Endothelial cell of umbilical vein (primary cell): ENCODE measurements at regions not wholly inside any gene's neighbourhood (a gene's known extent, or its start where the extent isn't known, plus 50 kb on each side); places are given as distances from the start of the nearest gene placed in this dataset.

Experiments used
- BruUV-seq: library from RNA; stranded (reverse); fragments of 400-500 nt; replicated peaks from 2 replicates; lab custom pipeline; 2021; lab: Mats Ljungman, UMichigan
- CTCF ChIA-PET: fragments of 300-600, 350-600 bp; sonication (Branson Sonifier 250); formaldehyde crosslinking; loops from one replicate; lab custom pipeline; 2021; ENCODE audit warnings: antibody characterized with exemption, inconsistent platforms; lab: Charles Lee
- POLR2A ChIA-PET: fragments of 300-600, 350-600 bp; sonication (Branson Sonifier 250); formaldehyde crosslinking; loops from one replicate; lab custom pipeline; 2021; ENCODE audit warnings: antibody characterized with exemption, inconsistent platforms; lab: Charles Lee
- DNase-seq: peaks from one replicate; pipeline ENCODE4 v3.0.0-alpha.2; 2011; ENCODE audit warnings: low read depth, low spot score
- FAIRE-seq: peaks from 2 replicates; lab custom pipeline; 2011; peaks lifted over from hg19 to GRCh38; lab: Jason Lieb, UNC
- H2AFZ ChIP-seq: 2 replicates; pipeline ENCODE4 v1.6.0; 2012; ENCODE audit warnings: low read depth, low read length, control low read depth, inconsistent platforms
- H3K27ac ChIP-seq: 2 replicates; pipeline ENCODE4 v1.5.1; 2011; ENCODE audit warnings: low read depth, mild to moderate bottlenecking, control low read depth, low read length, moderate library complexity; ENCODE audit not compliant: insufficient read depth
- H3K27me3 ChIP-seq, 2 experiments: 2 replicates each; pipeline versions ENCODE4 v1.6.0 to v1.6.1; 2011; ENCODE audit warnings: low read length in 2 of 2, mixed read lengths in 1 of 2; ENCODE audit not compliant: control insufficient read depth in 2 of 2, insufficient read depth in 2 of 2
- H3K36me3 ChIP-seq, 2 experiments: 2 replicates in 1 of 2; 3 replicates in 1 of 2; pipeline ENCODE4 v1.5.1; 2011; ENCODE audit warnings: low read length in 2 of 2, mild to moderate bottlenecking in 1 of 2, moderate library complexity in 1 of 2; ENCODE audit not compliant: control insufficient read depth in 2 of 2, insufficient read depth in 2 of 2; ENCODE audit errors: extremely low read depth in 1 of 2
- H3K4me1 ChIP-seq: 3 replicates; pipeline ENCODE4 v1.5.1; 2011; ENCODE audit warnings: mild to moderate bottlenecking, low read length; ENCODE audit not compliant: control insufficient read depth, insufficient read depth; ENCODE audit errors: extremely low read depth
- H3K4me2 ChIP-seq: 2 replicates; pipeline ENCODE4 v1.6.1; 2011; ENCODE audit warnings: low read length, control low read depth, mixed read lengths; ENCODE audit not compliant: insufficient read depth
- H3K4me3 ChIP-seq, 3 experiments: fragments of 200-600 bp in 1 of 3; sonication (generic), shearing (Covaris generic) in 1 of 3; replicated peaks in 1 of 3; 2 replicates each; pipeline ENCODE4 v1.5.1; 2011 to 2016; ENCODE audit warnings: control low read depth in 3 of 3, low read length in 3 of 3, mild to moderate bottlenecking in 2 of 3, inconsistent platforms in 1 of 3, low read depth in 1 of 3, moderate library complexity in 1 of 3; ENCODE audit not compliant: insufficient read depth in 1 of 3
- H3K79me2 ChIP-seq: 2 replicates; pipeline ENCODE4 v1.6.0; 2012; ENCODE audit warnings: low read length, inconsistent platforms; ENCODE audit not compliant: control insufficient read depth, insufficient read depth
- H3K9ac ChIP-seq: replicated peaks from 2 replicates; pipeline ENCODE3; 2011; ENCODE audit warnings: low read length, control low read depth; ENCODE audit not compliant: insufficient read depth; ENCODE audit errors: extremely low read depth
- H3K9me1 ChIP-seq: replicated peaks from 3 replicates; pipeline ENCODE4 v1.6.0; 2011; ENCODE audit warnings: mild to moderate bottlenecking, low read length; ENCODE audit not compliant: control insufficient read depth, insufficient read depth; ENCODE audit errors: extremely low read depth
- H3K9me3 ChIP-seq: replicated peaks from 2 replicates; pipeline ENCODE4 v1.5.1; 2012; ENCODE audit warnings: low read length, inconsistent platforms; ENCODE audit not compliant: control insufficient read depth, insufficient read depth
- H4K20me1 ChIP-seq: replicated peaks from 2 replicates; pipeline ENCODE3; 2011; ENCODE audit warnings: mild to moderate bottlenecking, low read length; ENCODE audit not compliant: control insufficient read depth, insufficient read depth; ENCODE audit errors: extremely low read depth
- CTCF ChIP-seq, 2 donors: IDR thresholded peaks; 1 replicate in 1 of 2; 2 replicates in 1 of 2; pipeline ENCODE4 v1.5.1; 2011; ENCODE audit warnings: low read length in 2 of 2, mild to moderate bottlenecking in 2 of 2, moderate library complexity in 2 of 2, control low read depth in 1 of 2, inconsistent platforms in 1 of 2, low read depth in 1 of 2; ENCODE audit not compliant: insufficient read depth in 1 of 2; ENCODE audit errors: extremely low read depth in 1 of 2
- EZH2 ChIP-seq: IDR thresholded peaks from 2 replicates; pipeline ENCODE4 v1.6.1; 2012; ENCODE audit warnings: borderline replicate concordance, low read depth, mild to moderate bottlenecking, moderate library complexity, low read length, inconsistent platforms; ENCODE audit not compliant: severe bottlenecking
- FOS ChIP-seq: IDR thresholded peaks from 2 replicates; pipeline ENCODE4 v1.6.1; 2011; ENCODE audit warnings: mild to moderate bottlenecking, low read length, moderate library complexity, borderline replicate concordance; ENCODE audit not compliant: insufficient read depth
- GATA2 ChIP-seq: IDR thresholded peaks from 2 replicates; pipeline ENCODE4 v1.7.0; 2011; ENCODE audit warnings: low read depth, mild to moderate bottlenecking, moderate library complexity, mixed read lengths, low read length; ENCODE audit not compliant: insufficient read length, insufficient read depth
- JUN ChIP-seq: IDR thresholded peaks from 2 replicates; pipeline ENCODE4 v1.6.1; 2011; ENCODE audit warnings: borderline replicate concordance, low read depth; ENCODE audit not compliant: insufficient read length, insufficient read depth
- MAX ChIP-seq: IDR thresholded peaks from 2 replicates; pipeline ENCODE4 v1.6.1; 2011; ENCODE audit not compliant: insufficient read depth, insufficient read length
- MYC ChIP-seq: IDR thresholded peaks from one replicate; pipeline ENCODE4 v1.6.1; 2011; ENCODE audit warnings: mild to moderate bottlenecking, low read depth, low read length
- POLR2A ChIP-seq: IDR thresholded peaks from 2 replicates; pipeline ENCODE4 v1.6.1; 2012; ENCODE audit warnings: low read depth, mild to moderate bottlenecking, control low read depth, low read length
- POLR2AphosphoS5 ChIP-seq: IDR thresholded peaks from 2 replicates; pipeline ENCODE4 v1.6.1; 2012; ENCODE audit warnings: low read depth, mild to moderate bottlenecking, control low read depth, low read length, moderate library complexity; ENCODE audit not compliant: insufficient read depth
- dilution Hi-C: fragments of 300-500 bp; cut with MboI; formaldehyde crosslinking; loops from one replicate; pipeline ENCODE4 v1.15.0; 2019; ENCODE audit warnings: low sequenced_read_pairs; ENCODE audit not compliant: extremely low pct_ligation_motif_present
- intact Hi-C: fragments of 100-400 bp; cut with micrococcal nuclease; formaldehyde crosslinking; loops from one replicate; pipeline ENCODE4 v1.10.0; 2022

GRCh38 chr15:92226020-92226612 lies 167.6 kb upstream of the ST8SIA2 start:
- no peak for DNase-seq
- no peak overlapping the region for H3K27ac ChIP-seq
- BruUV-seq, result no TSS peak

GRCh38 chr15:92228830-92229229 lies 164.9 kb upstream of the ST8SIA2 start:
- no peaks in the 10 kb centered on the region for H3K9me1 ChIP-seq
- H3K4me2 ChIP-seq, result no peak overlapping the region
- H3K4me1 ChIP-seq, result no peaks in the 10 kb centered on the region
- H3K79me2 ChIP-seq, result no peaks in the 10 kb centered on the region
- FAIRE-seq, result no peak
- TF ChIP-seq CTCF (IDR thresholded peaks at IDR 0.05; ENCODE audit: extremely low read depth in 1 of 2, insufficient read depth in 1 of 2, low read depth in 1 of 2, low read length in 2 of 2), result no peak
- no peak for TF ChIP-seq POLR2AphosphoS5
- TF ChIP-seq EZH2, result no peak
- TF ChIP-seq FOS, result no peak
- no peak for TF ChIP-seq MYC
- TF ChIP-seq POLR2A, result no peak
- no peak for TF ChIP-seq MAX
- TF ChIP-seq JUN, result no peak
- TF ChIP-seq GATA2, result no peak
- no peaks in the 10 kb centered on the region for H3K27me3 ChIP-seq
- H3K36me3 ChIP-seq, result no peaks in the 10 kb centered on the region
- no peak overlapping the region for H2AFZ ChIP-seq
- H3K9ac ChIP-seq, result no peak overlapping the region
- BruUV-seq, result no TSS peak
- H3K4me3 ChIP-seq, result no peak overlapping the region
- DNase-seq, result no peak
- POLR2A ChIA-PET, result no interaction called here
- CTCF ChIA-PET, result no interaction called here
- H3K9me3 ChIP-seq, result peaks cover 4% of the 10 kb centered on the region
- no peak overlapping the region for H3K27ac ChIP-seq
- dilution Hi-C loops, result no loop called here
- intact Hi-C loops, result no loop called here
- H4K20me1 ChIP-seq, result no peaks in the 10 kb centered on the region

More at GRCh38 chr15:92226020-92226612, 167.6 kb upstream of the ST8SIA2 start:
- Histone ChIP-seq H3K9me1 (no peaks in the 10 kb centered on the region), H3K36me3 (no peaks in the 10 kb centered on the region), H3K4me2 (no peak overlapping the region), H4K20me1 (no peaks in the 10 kb centered on the region), H3K9me3 (peaks cover 1% of the 10 kb centered on the region), H3K27me3 (no peaks in the 10 kb centered on the region), H3K79me2 (no peaks in the 10 kb centered on the region), H3K4me1 (no peaks in the 10 kb centered on the region), H3K4me3 (no peak overlapping the region), H3K9ac (no peak overlapping the region), H2AFZ (no peak overlapping the region)
- dilution Hi-C loops, result no loop called here
- no peak for FAIRE-seq
- intact Hi-C loops, result no loop called here
- CTCF ChIA-PET, result no interaction called here
- POLR2A ChIA-PET, result no interaction called here
- TF ChIP-seq CTCF (IDR thresholded peaks at IDR 0.05; ENCODE audit: extremely low read depth in 1 of 2, insufficient read depth in 1 of 2, low read depth in 1 of 2, low read length in 2 of 2) (no peak), JUN (no peak), GATA2 (no peak)
